GM18870 (cell line): ENCODE measurements at regions not wholly inside any gene's neighbourhood (a gene's known extent, or its start where the extent isn't known, plus 50 kb on each side); places are given as distances from the start of the nearest gene placed in this dataset.

Experiments
- ATAC-seq: cut with Tn5 transposase; IDR thresholded peaks from one replicate; pipeline ENCODE4 v1.9.1; 2021; ENCODE audit warnings: moderate library complexity; ENCODE audit not compliant: unreplicated experiment

DNA sequence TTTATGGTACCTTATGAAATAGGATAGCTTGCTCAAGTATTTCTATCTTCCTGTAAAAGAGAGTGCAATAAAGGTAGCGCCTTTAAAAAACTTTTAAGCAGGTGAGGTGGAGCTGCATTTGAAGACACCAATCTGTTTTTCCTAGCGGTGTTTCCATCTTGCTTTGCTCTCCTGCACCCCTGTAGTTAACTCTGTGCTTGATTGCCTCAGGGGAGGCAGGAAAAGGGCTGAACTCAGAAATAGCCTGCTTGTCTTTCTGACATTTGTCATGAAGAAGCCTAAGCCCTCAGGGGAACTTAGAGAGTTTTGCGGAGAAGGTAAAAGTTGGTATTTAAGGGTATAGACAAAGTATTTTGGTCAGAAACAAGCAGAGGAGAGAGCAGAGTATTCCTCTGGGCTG lies 63.0 kb upstream of the TPRG1 start:
- no peak for ATAC-seq

DNA sequence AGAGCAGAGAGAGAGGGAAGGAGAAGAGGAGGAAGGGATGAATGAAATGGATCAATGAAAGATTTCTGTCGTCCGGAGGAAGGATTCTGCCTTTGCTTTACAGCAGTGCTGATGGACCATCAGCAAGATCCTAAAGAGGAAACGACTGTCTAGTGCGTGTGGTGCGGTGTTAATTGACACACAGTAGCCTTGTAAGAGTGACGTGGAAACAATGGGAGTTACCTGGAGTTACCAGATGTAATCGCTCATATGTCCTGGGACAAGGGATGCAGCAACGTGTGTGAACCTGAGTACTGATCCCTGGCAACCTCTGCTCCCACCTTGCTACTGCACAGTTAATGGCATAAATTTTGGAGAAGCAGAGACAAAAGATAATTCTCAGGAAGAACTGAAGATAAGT lies 62.6 kb upstream of the TPRG1 start:
- no peak for ATAC-seq

DNA sequence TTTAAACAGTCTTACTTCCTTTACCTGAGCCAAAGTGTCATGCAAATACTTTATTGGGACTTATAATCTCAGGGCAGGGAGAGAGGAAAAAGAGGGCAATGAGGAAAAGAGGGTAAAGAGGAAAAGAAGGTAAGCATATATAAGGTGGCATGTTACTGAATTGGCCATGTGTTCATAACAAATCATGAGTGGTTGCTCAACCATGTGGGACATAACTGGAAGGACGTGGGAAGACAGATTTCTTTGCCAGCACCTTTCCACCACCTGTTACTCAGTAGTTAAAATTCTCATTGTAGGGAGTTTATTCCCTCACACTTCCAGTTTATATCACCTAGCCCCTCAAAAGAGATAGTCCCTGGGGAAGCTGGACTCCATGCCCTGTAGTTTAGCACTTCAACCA lies 54.7 kb upstream of the TPRG1 start:
- ATAC-seq = no peak

DNA sequence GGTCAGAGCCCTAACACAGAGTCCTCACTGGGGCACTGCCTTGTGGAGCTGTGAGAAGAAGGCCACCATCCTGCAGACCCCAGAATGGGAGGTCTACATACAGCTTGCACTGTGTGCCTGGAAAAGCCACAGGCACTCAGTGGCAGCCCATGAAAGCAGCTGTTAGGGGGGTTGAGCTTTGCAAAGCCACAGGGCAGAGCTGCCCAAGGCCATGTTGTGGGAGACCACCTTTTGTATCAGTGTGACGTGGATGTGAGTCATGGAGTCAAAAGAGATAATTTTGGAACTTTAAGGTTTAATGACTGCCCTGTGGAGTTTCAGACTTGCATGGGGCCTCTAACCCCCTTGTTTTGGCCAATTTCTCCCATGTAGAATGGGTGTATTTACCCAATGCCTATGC lies 52.9 kb upstream of the TPRG1 start:
- no peak for ATAC-seq

DNA sequence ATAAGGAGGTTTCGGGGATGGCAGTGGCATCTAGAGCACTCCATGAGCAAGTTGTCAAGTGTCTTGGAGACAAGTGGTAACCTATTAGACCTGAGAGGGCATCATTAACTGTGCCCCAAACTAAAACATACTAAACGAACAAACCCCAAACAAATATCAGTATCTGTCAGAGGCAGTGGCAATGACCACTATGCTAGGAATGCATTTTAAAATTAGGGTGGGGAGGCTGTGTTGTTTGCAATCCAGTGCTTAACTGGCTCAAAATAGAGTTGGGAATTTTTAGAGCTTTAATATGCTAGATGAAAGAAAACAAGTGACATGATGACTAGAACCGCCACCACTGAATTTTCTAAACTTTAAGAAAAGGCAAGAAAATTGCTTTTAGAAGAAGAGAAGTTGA lies 51.8 kb upstream of the TPRG1 start:
- no peak for ATAC-seq

DNA sequence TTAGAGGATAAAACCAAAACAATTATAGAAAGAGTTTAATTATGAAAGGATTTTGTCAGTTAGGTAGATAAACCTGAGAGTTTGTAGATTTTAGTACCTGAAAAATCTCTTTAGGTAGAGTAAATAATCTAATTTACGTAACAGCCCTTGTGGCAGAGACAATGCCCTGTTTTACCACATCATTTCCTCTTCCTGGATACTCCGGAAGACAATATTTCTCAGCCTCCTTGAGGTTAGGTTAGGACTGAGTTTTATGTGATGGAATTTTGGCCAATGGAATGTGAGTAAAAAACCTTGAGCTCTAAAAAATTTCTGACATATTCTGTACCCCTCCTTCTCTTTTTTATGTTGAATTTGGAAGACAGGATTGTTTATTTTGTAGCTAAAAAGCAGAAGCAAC lies 50.7 kb upstream of the TPRG1 start:
- ATAC-seq = no peak
